GM23338 (cell line): ENCODE measurements at regions not wholly inside any gene's neighbourhood (a gene's known extent, or its start where the extent isn't known, plus 50 kb on each side); places are given as distances from the start of the nearest gene placed in this dataset.

ENCODE experiments used
- ATAC-seq: fragments of 200-7000 bp; cut with Tn5 transposase; 3 replicates; pipeline ENCODE4 v1.9.1; 2020
- DNase-seq: peaks from one replicate; pipeline ENCODE4 v3.0.0-alpha.2; 2015; ENCODE audit warnings: low spot score
- H2AFZ ChIP-seq: fragments of 200-600 bp; sonication (generic); 2 replicates; pipeline ENCODE4 v1.8.0; 2016; ENCODE audit warnings: antibody characterized with exemption, mild to moderate bottlenecking, moderate library complexity
- H3F3A ChIP-seq: fragments of 200-600 bp; sonication (generic); replicated peaks from 2 replicates; pipeline ENCODE4 v1.8.0; 2017; ENCODE audit warnings: antibody characterized with exemption, mixed run types, low read depth
- H3K27ac ChIP-seq: fragments of 200-600 bp; sonication (generic); 2 replicates; pipeline ENCODE4 v1.6.1; 2016; ENCODE audit warnings: low read depth
- H3K27me3 ChIP-seq: fragments of 200-600 bp; sonication (generic); 2 replicates; pipeline ENCODE4 v1.8.0; 2016; ENCODE audit warnings: mild to moderate bottlenecking, mixed run types, moderate library complexity; ENCODE audit not compliant: insufficient read depth
- H3K36me3 ChIP-seq: fragments of 200-600 bp; sonication (generic); 2 replicates; pipeline ENCODE4 v1.8.0; 2016; ENCODE audit warnings: mild to moderate bottlenecking; ENCODE audit not compliant: insufficient read depth
- H3K4me1 ChIP-seq: fragments of 200-600 bp; sonication (generic); 2 replicates; pipeline ENCODE4 v1.8.0; 2016; ENCODE audit warnings: mild to moderate bottlenecking, moderate library complexity; ENCODE audit not compliant: insufficient read depth
- H3K4me2 ChIP-seq: fragments of 200-600 bp; sonication (generic); 2 replicates; pipeline ENCODE4 v1.7.1; 2017; ENCODE audit warnings: mixed run types
- H3K4me3 ChIP-seq: fragments of 200-600 bp; sonication (generic); 2 replicates; pipeline ENCODE4 v1.6.1; 2016; ENCODE audit warnings: mixed run types
- H3K79me2 ChIP-seq: fragments of 200-600 bp; sonication (generic); replicated peaks from 2 replicates; pipeline ENCODE4 v1.8.0; 2017; ENCODE audit warnings: mild to moderate bottlenecking; ENCODE audit not compliant: insufficient read depth
- H3K9me2 ChIP-seq: fragments of 200-600 bp; sonication (generic); 2 replicates; pipeline ENCODE4 v1.8.0; 2017; ENCODE audit not compliant: insufficient read depth
- H4K20me1 ChIP-seq: fragments of 200-600 bp; sonication (generic); replicated peaks from 2 replicates; pipeline ENCODE4 v1.8.0; 2017; ENCODE audit warnings: mild to moderate bottlenecking; ENCODE audit not compliant: insufficient read depth
- H3K27ac Mint-ChIP-seq: 2 replicates; pipeline ENCODE4 v1.8.0; 2020; ENCODE audit warnings: inconsistent platforms, mild to moderate bottlenecking, moderate library complexity, mixed read lengths
- H3K27me3 Mint-ChIP-seq: 3 replicates; pipeline ENCODE4 v1.8.0; 2022; ENCODE audit warnings: low read depth, mild to moderate bottlenecking, moderate library complexity, mixed read lengths, inconsistent platforms; ENCODE audit not compliant: insufficient read depth, poor library complexity
- H3K36me3 Mint-ChIP-seq: 3 replicates; pipeline ENCODE4 v1.8.0; 2021; ENCODE audit warnings: low read depth, mild to moderate bottlenecking, inconsistent platforms, moderate library complexity, mixed read lengths
- H3K4me1 Mint-ChIP-seq: 3 replicates; pipeline ENCODE4 v1.8.0; 2020; ENCODE audit warnings: mild to moderate bottlenecking, inconsistent platforms, mixed read lengths
- H3K4me3 Mint-ChIP-seq: 3 replicates; pipeline ENCODE4 v1.8.0; 2021; ENCODE audit warnings: moderate library complexity, mild to moderate bottlenecking, inconsistent platforms, mixed read lengths
- H3K9me3 Mint-ChIP-seq: 3 replicates; pipeline ENCODE4 v1.8.0; 2020; ENCODE audit warnings: moderate library complexity, mild to moderate bottlenecking, inconsistent platforms, mixed read lengths
- CTCF ChIP-seq, 2 experiments: fragments of 200-600 bp in 1 of 2; sonication (generic) in 1 of 2; conservative IDR thresholded peaks; 2 replicates each; pipeline versions ENCODE4 v1.5.1 to v1.6.1; 2016 to 2017; ENCODE audit warnings: antibody characterized with exemption in 2 of 2, low read depth in 2 of 2, mild to moderate bottlenecking in 2 of 2, moderate library complexity in 1 of 2
- EZH2phosphoT487 ChIP-seq: fragments of 200-600 bp; sonication (generic); IDR thresholded peaks from one replicate; pipeline ENCODE4 v1.8.1; 2018; ENCODE audit warnings: antibody characterized with exemption; ENCODE audit not compliant: unreplicated experiment
- JUNB ChIP-seq: IDR thresholded peaks from one replicate; pipeline ENCODE4 v1.6.1; 2016; ENCODE audit warnings: antibody characterized with exemption; ENCODE audit not compliant: unreplicated experiment
- STAT1 ChIP-seq: IDR thresholded peaks from one replicate; pipeline ENCODE4 v1.6.1; 2016; ENCODE audit warnings: antibody characterized with exemption; ENCODE audit not compliant: unreplicated experiment
- TF ChIP-seq, protein P1 (sequence below): fragments of 250-450 bp; sonication (Bioruptor Pico); IDR thresholded peaks from 2 replicates; pipeline ENCODE4 v1.5.0; 2020; ENCODE audit warnings: mild to moderate bottlenecking, moderate library complexity

- H3K4me1 Mint-ChIP-seq: peaks cover 2% of the 10 kb centered on the region; the same call in 1 of the 3 replicates
- H4K20me1 ChIP-seq: no peaks in the 10 kb centered on the region
- no peak overlapping the region for H3K27ac Mint-ChIP-seq
- H3K4me2 ChIP-seq: no peak overlapping the region
- no peaks in the 10 kb centered on the region for H3K9me2 ChIP-seq
- H2AFZ ChIP-seq: no peak overlapping the region
- H3K79me2 ChIP-seq: no peaks in the 10 kb centered on the region
- H3K4me3 ChIP-seq: no peak overlapping the region
- H3K9me3 Mint-ChIP-seq: no peaks in the 10 kb centered on the region
- no peak overlapping the region for H3K4me3 Mint-ChIP-seq
- H3K27me3 ChIP-seq: no peaks in the 10 kb centered on the region
- no peak for TF ChIP-seq EZH2phosphoT487
- no peak for TF ChIP-seq STAT1
- TF ChIP-seq CTCF (conservative IDR thresholded peaks at IDR 0.05; ENCODE audit: low read depth in 2 of 2): no peak
- no peak overlapping the region for H3K27ac ChIP-seq
- H3K36me3 Mint-ChIP-seq: no peaks in the 10 kb centered on the region
- H3K4me1 ChIP-seq: no peaks in the 10 kb centered on the region
- H3K27me3 Mint-ChIP-seq: no peaks in the 10 kb centered on the region
- H3K36me3 ChIP-seq: no peaks in the 10 kb centered on the region
- ATAC-seq (no peak), DNase-seq (no peak)
- no peaks in the 10 kb centered on the region for H3F3A ChIP-seq
These were observed 543.3 kb downstream of the ZBBX start for GRCh38 chr3:166836836-166837235.

- peaks cover 19% of the 10 kb centered on the region for H3K36me3 Mint-ChIP-seq
- Histone ChIP-seq H2AFZ (no peak overlapping the region), H3F3A (no peaks in the 10 kb centered on the region), H3K27me3 (no peaks in the 10 kb centered on the region), H3K79me2 (no peaks in the 10 kb centered on the region), H3K9me2 (0 out of 2 replicates have a peak, but pooled peaks cover 2% of the 10 kb centered on the region), H3K27ac (no peak overlapping the region), H4K20me1 (no peaks in the 10 kb centered on the region), H3K36me3 (no peaks in the 10 kb centered on the region), H3K4me1 (no peaks in the 10 kb centered on the region), H3K4me3 (no peak overlapping the region), H3K4me2 (no peak overlapping the region)
- peaks cover 20% of the 10 kb centered on the region for H3K9me3 Mint-ChIP-seq
- TF ChIP-seq, protein P1, sequence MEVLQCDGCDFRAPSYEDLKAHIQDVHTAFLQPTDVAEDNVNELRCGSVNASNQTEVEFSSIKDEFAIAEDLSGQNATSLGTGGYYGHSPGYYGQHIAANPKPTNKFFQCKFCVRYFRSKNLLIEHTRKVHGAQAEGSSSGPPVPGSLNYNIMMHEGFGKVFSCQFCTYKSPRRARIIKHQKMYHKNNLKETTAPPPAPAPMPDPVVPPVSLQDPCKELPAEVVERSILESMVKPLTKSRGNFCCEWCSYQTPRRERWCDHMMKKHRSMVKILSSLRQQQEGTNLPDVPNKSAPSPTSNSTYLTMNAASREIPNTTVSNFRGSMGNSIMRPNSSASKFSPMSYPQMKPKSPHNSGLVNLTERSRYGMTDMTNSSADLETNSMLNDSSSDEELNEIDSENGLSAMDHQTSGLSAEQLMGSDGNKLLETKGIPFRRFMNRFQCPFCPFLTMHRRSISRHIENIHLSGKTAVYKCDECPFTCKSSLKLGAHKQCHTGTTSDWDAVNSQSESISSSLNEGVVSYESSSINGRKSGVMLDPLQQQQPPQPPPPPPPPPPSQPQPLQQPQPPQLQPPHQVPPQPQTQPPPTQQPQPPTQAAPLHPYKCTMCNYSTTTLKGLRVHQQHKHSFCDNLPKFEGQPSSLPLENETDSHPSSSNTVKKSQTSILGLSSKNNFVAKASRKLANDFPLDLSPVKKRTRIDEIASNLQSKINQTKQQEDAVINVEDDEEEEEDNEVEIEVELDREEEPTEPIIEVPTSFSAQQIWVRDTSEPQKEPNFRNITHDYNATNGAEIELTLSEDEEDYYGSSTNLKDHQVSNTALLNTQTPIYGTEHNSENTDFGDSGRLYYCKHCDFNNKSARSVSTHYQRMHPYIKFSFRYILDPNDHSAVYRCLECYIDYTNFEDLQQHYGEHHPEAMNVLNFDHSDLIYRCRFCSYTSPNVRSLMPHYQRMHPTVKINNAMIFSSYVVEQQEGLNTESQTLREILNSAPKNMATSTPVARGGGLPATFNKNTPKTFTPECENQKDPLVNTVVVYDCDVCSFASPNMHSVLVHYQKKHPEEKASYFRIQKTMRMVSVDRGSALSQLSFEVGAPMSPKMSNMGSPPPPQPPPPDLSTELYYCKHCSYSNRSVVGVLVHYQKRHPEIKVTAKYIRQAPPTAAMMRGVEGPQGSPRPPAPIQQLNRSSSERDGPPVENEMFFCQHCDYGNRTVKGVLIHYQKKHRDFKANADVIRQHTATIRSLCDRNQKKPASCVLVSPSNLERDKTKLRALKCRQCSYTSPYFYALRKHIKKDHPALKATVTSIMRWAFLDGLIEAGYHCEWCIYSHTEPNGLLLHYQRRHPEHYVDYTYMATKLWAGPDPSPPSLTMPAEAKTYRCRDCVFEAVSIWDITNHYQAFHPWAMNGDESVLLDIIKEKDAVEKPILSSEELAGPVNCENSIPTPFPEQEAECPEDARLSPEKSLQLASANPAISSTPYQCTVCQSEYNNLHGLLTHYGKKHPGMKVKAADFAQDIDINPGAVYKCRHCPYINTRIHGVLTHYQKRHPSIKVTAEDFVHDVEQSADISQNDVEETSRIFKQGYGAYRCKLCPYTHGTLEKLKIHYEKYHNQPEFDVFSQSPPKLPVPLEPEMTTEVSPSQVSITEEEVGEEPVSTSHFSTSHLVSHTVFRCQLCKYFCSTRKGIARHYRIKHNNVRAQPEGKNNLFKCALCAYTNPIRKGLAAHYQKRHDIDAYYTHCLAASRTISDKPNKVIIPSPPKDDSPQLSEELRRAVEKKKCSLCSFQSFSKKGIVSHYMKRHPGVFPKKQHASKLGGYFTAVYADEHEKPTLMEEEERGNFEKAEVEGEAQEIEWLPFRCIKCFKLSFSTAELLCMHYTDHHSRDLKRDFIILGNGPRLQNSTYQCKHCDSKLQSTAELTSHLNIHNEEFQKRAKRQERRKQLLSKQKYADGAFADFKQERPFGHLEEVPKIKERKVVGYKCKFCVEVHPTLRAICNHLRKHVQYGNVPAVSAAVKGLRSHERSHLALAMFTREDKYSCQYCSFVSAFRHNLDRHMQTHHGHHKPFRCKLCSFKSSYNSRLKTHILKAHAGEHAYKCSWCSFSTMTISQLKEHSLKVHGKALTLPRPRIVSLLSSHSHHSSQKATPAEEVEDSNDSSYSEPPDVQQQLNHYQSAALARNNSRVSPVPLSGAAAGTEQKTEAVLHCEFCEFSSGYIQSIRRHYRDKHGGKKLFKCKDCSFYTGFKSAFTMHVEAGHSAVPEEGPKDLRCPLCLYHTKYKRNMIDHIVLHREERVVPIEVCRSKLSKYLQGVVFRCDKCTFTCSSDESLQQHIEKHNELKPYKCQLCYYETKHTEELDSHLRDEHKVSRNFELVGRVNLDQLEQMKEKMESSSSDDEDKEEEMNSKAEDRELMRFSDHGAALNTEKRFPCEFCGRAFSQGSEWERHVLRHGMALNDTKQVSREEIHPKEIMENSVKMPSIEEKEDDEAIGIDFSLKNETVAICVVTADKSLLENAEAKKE: no peak
- TF ChIP-seq JUNB (no peak), CTCF (conservative IDR thresholded peaks at IDR 0.05; ENCODE audit: low read depth in 2 of 2) (no peak), EZH2phosphoT487 (no peak)
- DNase-seq (no peak), ATAC-seq (no peak)
- no peak overlapping the region for H3K4me3 Mint-ChIP-seq
- peaks cover 2% of the 10 kb centered on the region; the same call in 1 of the 3 replicates for H3K4me1 Mint-ChIP-seq
- H3K27me3 Mint-ChIP-seq: no peaks in the 10 kb centered on the region
- no peak overlapping the region for H3K27ac Mint-ChIP-seq
These were observed 550.2 kb downstream of the ZBBX start for GRCh38 chr3:166829896-166830295.
